ENCODE measurements at regions not wholly inside any gene's neighbourhood (a gene's known extent, or its start where the extent isn't known, plus 50 kb on each side); places are given as distances from the start of the nearest gene placed in this dataset.
"Not testable (repeated sequence)": the region's sequence is repeated elsewhere in the genome, so short reads cannot be mapped to it uniquely, and the experiment has no call there.

GRCh38 chr6:4725136-4725760 lies 51.0 kb upstream of the CDYL start:
- not testable (repeated sequence) for H3K4me1 ChIP-seq, H3K4me3 ChIP-seq, ATAC-seq, H3K27me3 ChIP-seq, H3K27ac ChIP-seq, H3K36me3 ChIP-seq, H3K9me3 ChIP-seq
- WGBS, 2 donors (ENCODE audit: low coverage in 1 of 2), result no CpG with 5 or more reads among the region's 36 CpGs

- H3K4me1 ChIP-seq, H3K4me3 ChIP-seq, H3K27ac ChIP-seq, H3K36me3 ChIP-seq, H3K9me3 ChIP-seq, H3K27me3 ChIP-seq, ATAC-seq: not testable (repeated sequence)
- WGBS, 2 donors (ENCODE audit: low coverage in 1 of 2), result 72 to 93% methylated on average over 4 of the region's 7 CpGs
Observed at GRCh38 chr6:4724727-4725126, 51.5 kb upstream of the CDYL start.

GRCh38 chr6:4723383-4723782 lies 52.8 kb upstream of the CDYL start:
- Histone ChIP-seq H3K27me3 (no peaks in the 10 kb centered on the region), H3K4me1 (no peaks in the 10 kb centered on the region), H3K4me3 (no peak overlapping the region), H3K36me3 (no peaks in the 10 kb centered on the region), H3K27ac (no peak overlapping the region), H3K9me3 (no peaks in the 10 kb centered on the region)
- ATAC-seq, result no peak
- TF ChIP-seq POLR2AphosphoS5 (IDR thresholded peaks at IDR 0.05) (no peak), CTCF (IDR thresholded peaks at IDR 0.05) (no peak), POLR2A (IDR thresholded peaks at IDR 0.05) (no peak), EP300 (IDR thresholded peaks at IDR 0.05) (no peak)
- whole genome bisulfite sequencing, 2 donors (ENCODE audit: low coverage in 1 of 2), result 71% methylated on average over 4 of the region's 6 CpGs; no CpG with 5 or more reads in 1 of the 2 donors

- H3K27ac ChIP-seq, result not testable (repeated sequence)
- 88 to 100% methylated on average over 2 to 4 of the region's 4 CpGs for WGBS, 2 donors (ENCODE audit: low coverage in 1 of 2)
Observed at GRCh38 chr6:4721368-4721767, 54.8 kb upstream of the CDYL start.

GRCh38 chr6:4719491-4719890 lies 56.7 kb upstream of the CDYL start:
- Histone ChIP-seq H3K9me3 (no peaks in the 10 kb centered on the region), H3K36me3 (no peaks in the 10 kb centered on the region), H3K27me3 (no peaks in the 10 kb centered on the region), H3K4me3 (no peak overlapping the region), H3K27ac (no peak overlapping the region), H3K4me1 (no peaks in the 10 kb centered on the region)
- TF ChIP-seq POLR2AphosphoS5 (IDR thresholded peaks at IDR 0.05) (no peak), EP300 (IDR thresholded peaks at IDR 0.05) (no peak), POLR2A (IDR thresholded peaks at IDR 0.05) (no peak), CTCF (IDR thresholded peaks at IDR 0.05) (no peak)
- no peak for ATAC-seq
- 31 to 57% methylated on average over 1 of the region's 1 CpG for WGBS, 2 donors (ENCODE audit: low coverage in 1 of 2)

More at GRCh38 chr6:4721368-4721767, 54.8 kb upstream of the CDYL start:
- not testable (repeated sequence) for ATAC-seq, H3K4me3 ChIP-seq, H3K36me3 ChIP-seq, H3K9me3 ChIP-seq, H3K4me1 ChIP-seq, H3K27me3 ChIP-seq

- Histone ChIP-seq H3K9me3 (no peaks in the 10 kb centered on the region), H3K27me3 (no peaks in the 10 kb centered on the region), H3K4me1 (no peaks in the 10 kb centered on the region), H3K4me3 (no peak overlapping the region), H3K27ac (no peak overlapping the region), H3K36me3 (no peaks in the 10 kb centered on the region)
- no peak for ATAC-seq
- TF ChIP-seq EP300 (IDR thresholded peaks at IDR 0.05), result no peak
- no peak for TF ChIP-seq POLR2A (IDR thresholded peaks at IDR 0.05)
- no peak for TF ChIP-seq POLR2AphosphoS5 (IDR thresholded peaks at IDR 0.05)
- no peak for TF ChIP-seq CTCF (IDR thresholded peaks at IDR 0.05)
- WGBS, 2 donors (ENCODE audit: low coverage in 1 of 2), result 65 to 71% methylated on average over 2 to 3 of the region's 3 CpGs
Observed at GRCh38 chr6:4717856-4718255, 58.3 kb upstream of the CDYL start.

All from gastroesophageal sphincter (tissue), 4 donors.